Sciatic nerve (tissue), 2 donors: ENCODE measurements at regions not wholly inside any gene's neighbourhood (a gene's known extent, or its start where the extent isn't known, plus 50 kb on each side); places are given as distances from the start of the nearest gene placed in this dataset.
A peak's percentile ranks its signal among the peaks of the same experiment; 100 is the strongest.

Source experiments
- ATAC-seq: fragments of 200-7000 bp; cut with Tn5 transposase; one replicate; pipeline ENCODE4 v1.9.1; 2020; ENCODE audit warnings: mild to moderate bottlenecking, moderate library complexity
- DNase-seq: peaks from one replicate; pipeline ENCODE4 v3.0.0-alpha.2; 2020; ENCODE audit warnings: low spot score
- intact Hi-C: fragments of 100-400 bp; cut with DNase I; formaldehyde crosslinking; loops from one replicate; pipeline ENCODE4 v1.14.2; 2022
- donor health status: DM: no; HTN: no; CAD: no.
- donor health status: DM: no; HTN: no; CAD: no.

- intact Hi-C loops: no loop called here
- DNase-seq (no peak), ATAC-seq (no peak)
These were observed 60.3 kb downstream of the DACT1 start for GRCh38 chr14:58697930-58698642.

- no peak for DNase-seq
- intact Hi-C loops: no loop called here
- no peak for ATAC-seq
These were observed 62.0 kb downstream of the DACT1 start for GRCh38 chr14:58699681-58700205.

- ATAC-seq: no peak
- no peak for DNase-seq
- intact Hi-C loops: no loop called here
These were observed 63.4 kb downstream of the DACT1 start for GRCh38 chr14:58701156-58701555.

GRCh38 chr14:58701604-58702003 lies 63.8 kb downstream of the DACT1 start:
- DNase-seq: no peak
- intact Hi-C loops: no loop called here
- peak; percentile 48 for ATAC-seq

GRCh38 chr14:58702441-58703160 lies 64.8 kb downstream of the DACT1 start:
- intact Hi-C loops: no loop called here
- no peak for DNase-seq
- peak; percentile 38 for ATAC-seq

- intact Hi-C loops: no loop called here
- ATAC-seq (no peak), DNase-seq (no peak)
These were observed 65.4 kb downstream of the DACT1 start for GRCh38 chr14:58703161-58703506.

- intact Hi-C loops: no loop called here
- ATAC-seq (peak; percentile 60), DNase-seq (peak; percentile 71)
These were observed 67.3 kb downstream of the DACT1 start for GRCh38 chr14:58705066-58705465.

GRCh38 chr14:58707949-58708348 lies 70.2 kb downstream of the DACT1 start:
- ATAC-seq (no peak), DNase-seq (no peak)
- intact Hi-C loops: no loop called here

GRCh38 chr14:58709949-58710348 lies 72.2 kb downstream of the DACT1 start:
- intact Hi-C loops: no loop called here
- no peak for DNase-seq
- no peak for ATAC-seq

- no peak for ATAC-seq
- no peak for DNase-seq
- intact Hi-C loops: no loop called here
These were observed 73.6 kb downstream of the DACT1 start for GRCh38 chr14:58711382-58711781.

- ATAC-seq (peak; percentile 30), DNase-seq (no peak)
- intact Hi-C loops: no loop called here
These were observed 74.6 kb downstream of the DACT1 start for GRCh38 chr14:58712357-58712756.

GRCh38 chr14:58713677-58714076 lies 75.9 kb downstream of the DACT1 start:
- ATAC-seq (no peak), DNase-seq (no peak)
- intact Hi-C loops: no loop called here

GRCh38 chr14:58716706-58717105 lies 78.9 kb downstream of the DACT1 start:
- ATAC-seq (peak; percentile 33), DNase-seq (no peak)
- intact Hi-C loops: no loop called here

GRCh38 chr14:58717211-58717610 lies 79.4 kb downstream of the DACT1 start:
- no peak for DNase-seq
- intact Hi-C loops: no loop called here
- no peak for ATAC-seq

- intact Hi-C loops: no loop called here
- no peak for DNase-seq
- no peak for ATAC-seq
These were observed 80.1 kb downstream of the DACT1 start for GRCh38 chr14:58717813-58718212.

GRCh38 chr14:58718226-58719205 lies 80.8 kb downstream of the DACT1 start:
- no peak for ATAC-seq
- intact Hi-C loops: no loop called here
- no peak for DNase-seq

GRCh38 chr14:58721723-58722122 lies 84.0 kb downstream of the DACT1 start:
- intact Hi-C loops: no loop called here
- DNase-seq (no peak), ATAC-seq (no peak)

GRCh38 chr14:58722441-58722840 lies 84.7 kb downstream of the DACT1 start:
- intact Hi-C loops: no loop called here
- ATAC-seq (no peak), DNase-seq (no peak)

GRCh38 chr14:58724206-58724605 lies 86.4 kb downstream of the DACT1 start:
- ATAC-seq (no peak), DNase-seq (no peak)
- intact Hi-C loops: no loop called here

- ATAC-seq (no peak), DNase-seq (no peak)
- intact Hi-C loops: no loop called here
These were observed 86.9 kb downstream of the DACT1 start for GRCh38 chr14:58724702-58725101.
